ENCODE measurements at regions not wholly inside any gene's neighbourhood (a gene's known extent, or its start where the extent isn't known, plus 50 kb on each side); places are given as distances from the start of the nearest gene placed in this dataset.

DNA sequence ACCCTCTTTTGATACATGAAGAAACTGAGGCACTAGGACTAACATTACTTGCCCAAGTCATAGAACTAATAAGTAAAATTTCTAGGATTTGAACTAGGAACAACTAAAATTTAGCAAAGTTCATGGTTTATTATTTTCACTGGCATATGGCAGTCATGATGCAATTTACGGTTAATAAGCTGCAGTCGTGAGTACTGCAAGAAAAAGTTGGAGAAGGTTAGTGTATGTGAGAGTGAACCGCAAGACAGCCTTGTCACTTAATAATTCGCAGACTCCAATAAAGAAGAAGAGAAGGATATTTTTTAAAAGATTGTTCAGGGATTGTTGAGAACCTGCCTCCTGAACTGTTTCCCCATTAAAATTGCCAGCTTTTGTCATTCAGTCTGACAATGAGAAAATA, 663.4 kb upstream of the TENM4 start:
- TF ChIP-seq, protein P1, sequence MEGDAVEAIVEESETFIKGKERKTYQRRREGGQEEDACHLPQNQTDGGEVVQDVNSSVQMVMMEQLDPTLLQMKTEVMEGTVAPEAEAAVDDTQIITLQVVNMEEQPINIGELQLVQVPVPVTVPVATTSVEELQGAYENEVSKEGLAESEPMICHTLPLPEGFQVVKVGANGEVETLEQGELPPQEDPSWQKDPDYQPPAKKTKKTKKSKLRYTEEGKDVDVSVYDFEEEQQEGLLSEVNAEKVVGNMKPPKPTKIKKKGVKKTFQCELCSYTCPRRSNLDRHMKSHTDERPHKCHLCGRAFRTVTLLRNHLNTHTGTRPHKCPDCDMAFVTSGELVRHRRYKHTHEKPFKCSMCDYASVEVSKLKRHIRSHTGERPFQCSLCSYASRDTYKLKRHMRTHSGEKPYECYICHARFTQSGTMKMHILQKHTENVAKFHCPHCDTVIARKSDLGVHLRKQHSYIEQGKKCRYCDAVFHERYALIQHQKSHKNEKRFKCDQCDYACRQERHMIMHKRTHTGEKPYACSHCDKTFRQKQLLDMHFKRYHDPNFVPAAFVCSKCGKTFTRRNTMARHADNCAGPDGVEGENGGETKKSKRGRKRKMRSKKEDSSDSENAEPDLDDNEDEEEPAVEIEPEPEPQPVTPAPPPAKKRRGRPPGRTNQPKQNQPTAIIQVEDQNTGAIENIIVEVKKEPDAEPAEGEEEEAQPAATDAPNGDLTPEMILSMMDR (IDR thresholded peaks at IDR 0.05) = no peak
- TF ChIP-seq POLR2A (IDR thresholded peaks at IDR 0.05) = no peak
